Stomach (tissue), 8 donors: ENCODE measurements at regions not wholly inside any gene's neighbourhood (a gene's known extent, or its start where the extent isn't known, plus 50 kb on each side); places are given as distances from the start of the nearest gene placed in this dataset.

ENCODE experiments used
- DNase-seq, 2 donors: peaks; one replicate each; pipeline versions ENCODE4 v3.0.0 to v3.0.0-alpha.2; 2013 to 2019
- H3K27ac ChIP-seq, 5 donors: fragments of 200-600 bp in 4 of 5; sonication (generic) in 4 of 5; one replicate each; pipeline ENCODE4 v1.5.1; 2013 to 2019; ENCODE audit warnings: mild to moderate bottlenecking in 1 of 5, moderate library complexity in 1 of 5
- H3K27me3 ChIP-seq, 3 donors: fragments of 200-600 bp; sonication (generic); one replicate each; pipeline ENCODE4 v1.5.1; 2017 to 2019; ENCODE audit warnings: mixed run types in 1 of 3
- H3K36me3 ChIP-seq, 4 donors: fragments of 200-600 bp; sonication (generic); 1 replicate in 3 of 4; 2 replicates in 1 of 4; pipeline ENCODE4 v1.5.1; 2016 to 2019
- H3K4me1 ChIP-seq, 4 donors: fragments of 200-600 bp; sonication (generic); one replicate each; pipeline ENCODE4 v1.5.1; 2016 to 2019
- H3K4me3 ChIP-seq, 4 donors: fragments of 200-600 bp; sonication (generic) in 3 of 4; one replicate each; pipeline ENCODE4 v1.5.1; 2016 to 2019; ENCODE audit warnings: mild to moderate bottlenecking in 1 of 4
- H3K9me3 ChIP-seq, 4 donors: fragments of 200-600 bp; sonication (generic); one replicate each; pipeline ENCODE4 v1.5.1; 2016 to 2019
- CTCF ChIP-seq, 7 experiments: fragments of 450-650 bp in 4 of 7; fragments of 200-600 bp in 3 of 7; sonication (generic) in 3 of 7; IDR thresholded peaks; one replicate each; pipeline ENCODE4 v1.5.1; 2016 to 2019; ENCODE audit warnings: antibody characterized with exemption in 7 of 7, control low read depth in 2 of 7, mild to moderate bottlenecking in 1 of 7
- EP300 ChIP-seq: sonication (generic); formaldehyde crosslinking; IDR thresholded peaks from one replicate; pipeline ENCODE4 v1.6.1; 2017; ENCODE audit warnings: antibody characterized with exemption
- POLR2A ChIP-seq, 4 donors: fragments of 450-650 bp; IDR thresholded peaks; one replicate each; pipeline ENCODE4 v1.6.1; 2016; ENCODE audit warnings: antibody characterized with exemption in 4 of 4, control low read depth in 2 of 4, mild to moderate bottlenecking in 1 of 4, moderate library complexity in 1 of 4
- POLR2AphosphoS5 ChIP-seq, 3 donors: sonication (generic); formaldehyde crosslinking; IDR thresholded peaks; one replicate each; pipeline ENCODE4 v1.6.1; 2016; ENCODE audit warnings: antibody characterized with exemption in 3 of 3
- WGBS, 5 donors: extraction: QIAGEN DNeasy Blood & Tissue Kit in 3 of 5; methylation state at CpG; one replicate each; pipeline versions ENCODE4 v1.1.5 to v1.1.7; 2013 to 2018; 5-methylcytosine and 5-hydroxymethylcytosine counted together
- intact Hi-C: fragments of 100-400 bp; cut with DNase I; formaldehyde crosslinking; loops from one replicate; pipeline ENCODE4 v1.15.1; 2023; ENCODE audit warnings: low total_unique reads
- donor health status: healthy with polysubstance abuse.
- donor health status: Bipolar disorder and iron deficiency.
- donor health status: healthy.

- no peak overlapping the region for H3K27ac ChIP-seq
- WGBS, 5 donors, result 69 to 86% (median 80%) methylated on average over 8 of the region's 8 CpGs
- no peak overlapping the region for H3K4me3 ChIP-seq
- H3K9me3 ChIP-seq, result peaks cover 0 to 6% (median 3%) of the 10 kb centered on the region in 4 donors
- H3K36me3 ChIP-seq, result no peaks in the 10 kb centered on the region
- H3K4me1 ChIP-seq, result no peaks in the 10 kb centered on the region
- intact Hi-C loops, result no loop called here
- DNase-seq, result no peak
- no peaks in the 10 kb centered on the region for H3K27me3 ChIP-seq
- TF ChIP-seq POLR2AphosphoS5 (IDR thresholded peaks at IDR 0.05), result no peak
- no peak for TF ChIP-seq EP300
- TF ChIP-seq POLR2A (IDR thresholded peaks at IDR 0.05), result no peak
- TF ChIP-seq CTCF (IDR thresholded peaks at IDR 0.05), result no peak
Observed at GRCh38 chr10:2387261-2387660, 649.9 kb upstream of the ADARB2 start.

- TF ChIP-seq POLR2A (IDR thresholded peaks at IDR 0.05) (no peak), POLR2AphosphoS5 (IDR thresholded peaks at IDR 0.05) (no peak), EP300 (no peak), CTCF (IDR thresholded peaks at IDR 0.05) (no peak)
- Histone ChIP-seq H3K4me3 (no peak overlapping the region), H3K4me1 (no peaks in the 10 kb centered on the region), H3K27me3 (no peaks in the 10 kb centered on the region), H3K9me3 (peaks cover 0 to 13% (median 3%) of the 10 kb centered on the region in 4 donors), H3K36me3 (no peaks in the 10 kb centered on the region), H3K27ac (no peak overlapping the region)
- 71 to 82% (median 81%) methylated on average over 8 of the region's 8 CpGs for WGBS, 5 donors
- intact Hi-C loops, result no loop called here
- DNase-seq, result no peak
Observed at GRCh38 chr10:2380218-2380617, 642.9 kb upstream of the ADARB2 start.

- 66 to 92% (median 86%) methylated on average over 5 of the region's 5 CpGs for WGBS, 5 donors
- Histone ChIP-seq H3K27ac (no peak overlapping the region), H3K9me3 (peaks cover 0 to 25% (median 18%) of the 10 kb centered on the region in 4 donors), H3K27me3 (peaks cover 0 to 8% (median 0%) of the 10 kb centered on the region in 3 donors), H3K36me3 (no peaks in the 10 kb centered on the region), H3K4me3 (no peak overlapping the region), H3K4me1 (no peaks in the 10 kb centered on the region)
- no peak for DNase-seq
- TF ChIP-seq EP300 (no peak), POLR2A (IDR thresholded peaks at IDR 0.05) (no peak), CTCF (IDR thresholded peaks at IDR 0.05) (no peak), POLR2AphosphoS5 (IDR thresholded peaks at IDR 0.05) (no peak)
- intact Hi-C loops, result no loop called here
Observed at GRCh38 chr10:2367083-2367482, 629.8 kb upstream of the ADARB2 start.

- no peak for DNase-seq
- no peak overlapping the region for H3K27ac ChIP-seq
- no peak overlapping the region for H3K4me3 ChIP-seq
- H3K36me3 ChIP-seq, result no peaks in the 10 kb centered on the region
- H3K27me3 ChIP-seq, result peaks cover 0 to 8% (median 0%) of the 10 kb centered on the region in 3 donors
- H3K9me3 ChIP-seq, result peaks cover 0 to 23% (median 16%) of the 10 kb centered on the region in 4 donors
- intact Hi-C loops, result no loop called here
- no peaks in the 10 kb centered on the region for H3K4me1 ChIP-seq
- no peak for TF ChIP-seq EP300
- TF ChIP-seq POLR2AphosphoS5 (IDR thresholded peaks at IDR 0.05), result no peak
- no peak for TF ChIP-seq POLR2A (IDR thresholded peaks at IDR 0.05)
- TF ChIP-seq CTCF (IDR thresholded peaks at IDR 0.05), result no peak
Observed at GRCh38 chr10:2366264-2366931, 629.1 kb upstream of the ADARB2 start.
